ENCODE measurements at regions not wholly inside any gene's neighbourhood (a gene's known extent, or its start where the extent isn't known, plus 50 kb on each side); places are given as distances from the start of the nearest gene placed in this dataset.
"Not testable (repeated sequence)": the region's sequence is repeated elsewhere in the genome, so short reads cannot be mapped to it uniquely, and the experiment has no call there.

DNA sequence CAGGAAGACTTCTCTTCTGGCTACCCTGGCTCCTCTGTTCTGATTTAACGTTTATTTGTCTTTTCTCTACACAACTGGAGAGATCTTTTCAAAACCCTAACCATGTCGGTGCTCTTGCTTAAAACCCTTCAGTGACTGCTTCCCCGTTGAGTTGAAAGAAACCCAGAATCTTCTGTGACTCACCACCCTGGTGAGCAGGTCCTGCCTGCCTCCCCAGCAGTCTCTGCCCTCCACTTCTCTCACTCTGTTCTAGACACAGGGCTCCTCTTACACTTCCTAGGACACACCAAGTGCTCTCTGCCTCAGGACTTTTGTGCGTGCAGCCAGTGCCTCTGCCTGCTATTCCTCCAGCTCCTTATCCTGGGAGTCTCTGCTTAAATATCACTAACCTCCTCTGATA is 131.4 kb downstream of the IER5 start:
- Histone ChIP-seq H3K36me3 (ENCODE audit: control insufficient read depth in 2 of 2, insufficient read depth in 2 of 2, low read length in 2 of 2) (no peaks in the 10 kb centered on the region), H3K9me3 (ENCODE audit: control insufficient read depth in 2 of 2, low read length in 2 of 2) (no peaks in the 10 kb centered on the region), H3K27me3 (ENCODE audit: control insufficient read depth in 2 of 2, insufficient read depth in 2 of 2, low read length in 2 of 2) (peaks cover 0 to 2% of the 10 kb centered on the region in 2 donors), H3K9ac (ENCODE audit: low read depth in 1 of 2, low read length in 2 of 2) (no peak overlapping the region), H3K4me3 (ENCODE audit: low read length in 2 of 2) (no peak overlapping the region), H3K27ac (ENCODE audit: low read depth in 2 of 2, low read length in 2 of 2) (no peak overlapping the region), H3K4me1 (ENCODE audit: control insufficient read depth in 2 of 2, insufficient read depth in 2 of 2, low read length in 2 of 2) (no peaks in the 10 kb centered on the region)

DNA sequence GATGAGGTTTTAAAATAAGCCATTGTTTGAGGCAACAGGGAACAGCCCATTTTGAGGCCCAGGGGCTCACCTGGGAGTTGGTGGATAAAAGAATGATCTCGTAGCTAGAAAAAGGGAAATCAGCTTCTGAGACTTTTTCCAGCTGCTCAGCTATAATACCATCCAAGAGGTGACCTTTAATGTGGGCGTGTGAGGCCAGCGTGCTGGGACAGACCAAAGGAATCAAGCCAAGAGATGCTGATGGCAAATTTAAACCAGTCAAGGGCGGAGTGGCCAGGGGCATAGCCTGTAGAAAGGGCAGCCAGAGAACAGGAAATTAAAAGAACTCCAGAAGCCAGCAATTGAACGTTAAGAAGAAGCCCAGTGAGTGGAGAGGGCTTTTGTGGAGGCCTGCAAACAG is 132.6 kb downstream of the IER5 start:
- H3K4me1 ChIP-seq (ENCODE audit: control insufficient read depth in 2 of 2, insufficient read depth in 2 of 2, low read length in 2 of 2) = no peaks in the 10 kb centered on the region
- no peak overlapping the region for H3K27ac ChIP-seq (ENCODE audit: low read depth in 2 of 2, low read length in 2 of 2)
- H3K27me3 ChIP-seq (ENCODE audit: control insufficient read depth in 2 of 2, insufficient read depth in 2 of 2, low read length in 2 of 2) = peaks cover 0 to 2% of the 10 kb centered on the region in 2 donors
- H3K9ac ChIP-seq (ENCODE audit: low read depth in 1 of 2, low read length in 2 of 2) = no peak overlapping the region
- H3K4me3 ChIP-seq (ENCODE audit: low read length in 2 of 2) = no peak overlapping the region
- H3K9me3 ChIP-seq (ENCODE audit: control insufficient read depth in 2 of 2, low read length in 2 of 2) = no peaks in the 10 kb centered on the region
- H3K36me3 ChIP-seq (ENCODE audit: control insufficient read depth in 2 of 2, insufficient read depth in 2 of 2, low read length in 2 of 2) = no peaks in the 10 kb centered on the region

DNA sequence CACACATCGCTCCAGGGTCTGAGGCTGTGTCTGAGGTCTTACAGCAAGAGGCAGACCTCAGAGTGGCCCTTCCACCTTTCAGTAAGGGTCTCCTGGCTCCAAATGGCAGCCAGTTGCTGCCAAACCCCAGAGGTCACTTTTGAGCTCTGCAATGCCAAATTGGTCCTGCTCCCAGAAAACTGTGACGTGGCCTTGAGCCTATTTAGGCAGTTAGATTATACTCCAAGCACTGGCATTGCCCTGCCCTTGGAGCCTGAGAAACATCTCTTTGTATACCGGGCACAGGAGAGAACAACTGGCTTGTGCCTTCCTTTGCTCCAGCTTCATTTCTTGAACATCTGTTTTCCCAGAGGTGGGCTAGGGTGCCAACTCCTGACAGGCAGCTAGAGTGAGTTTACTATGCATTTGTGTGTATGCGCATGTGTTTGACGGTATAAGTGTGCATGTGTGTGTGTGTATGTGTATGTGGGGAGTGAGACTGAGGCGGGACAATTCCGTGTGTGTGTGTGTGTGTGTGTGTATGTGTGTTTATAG is 134.5 kb downstream of the IER5 start:
- Histone ChIP-seq H3K36me3 (ENCODE audit: control insufficient read depth in 2 of 2, insufficient read depth in 2 of 2, low read length in 2 of 2) (no peaks in the 10 kb centered on the region), H3K9ac (ENCODE audit: low read depth in 1 of 2, low read length in 2 of 2) (no peak overlapping the region), H3K27ac (ENCODE audit: low read depth in 2 of 2, low read length in 2 of 2) (no peak overlapping the region), H3K9me3 (ENCODE audit: control insufficient read depth in 2 of 2, low read length in 2 of 2) (no peaks in the 10 kb centered on the region), H3K4me1 (ENCODE audit: control insufficient read depth in 2 of 2, insufficient read depth in 2 of 2, low read length in 2 of 2) (no peaks in the 10 kb centered on the region), H3K27me3 (ENCODE audit: control insufficient read depth in 2 of 2, insufficient read depth in 2 of 2, low read length in 2 of 2) (peaks cover 0 to 2% of the 10 kb centered on the region in 2 donors), H3K4me3 (ENCODE audit: low read length in 2 of 2) (no peak overlapping the region)

DNA sequence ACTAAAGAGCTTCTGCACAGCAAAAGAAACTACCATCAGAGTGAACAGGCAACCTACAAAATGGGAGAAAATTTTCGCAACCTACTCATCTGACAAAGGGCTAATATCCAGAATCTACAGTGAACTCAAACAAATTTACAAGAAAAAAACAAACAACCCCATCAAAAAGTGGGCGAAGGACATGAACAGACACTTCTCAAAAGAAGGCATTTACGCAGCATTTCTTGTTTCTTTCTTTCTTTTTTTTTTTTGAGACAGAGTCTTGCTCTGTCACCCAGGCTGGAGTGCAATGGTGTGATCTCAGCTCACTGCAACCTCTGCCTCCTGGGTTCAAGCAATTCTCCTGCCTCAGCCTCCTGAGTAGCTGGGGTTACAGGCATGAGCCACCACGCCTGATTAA is 138.2 kb downstream of the IER5 start:
- H3K4me3 ChIP-seq (ENCODE audit: low read length in 2 of 2); H3K9me3 ChIP-seq (ENCODE audit: control insufficient read depth in 2 of 2, low read length in 2 of 2); H3K27ac ChIP-seq (ENCODE audit: low read depth in 2 of 2, low read length in 2 of 2); H3K36me3 ChIP-seq (ENCODE audit: control insufficient read depth in 2 of 2, insufficient read depth in 2 of 2, low read length in 2 of 2); H3K27me3 ChIP-seq (ENCODE audit: control insufficient read depth in 2 of 2, insufficient read depth in 2 of 2, low read length in 2 of 2); H3K4me1 ChIP-seq (ENCODE audit: control insufficient read depth in 2 of 2, insufficient read depth in 2 of 2, low read length in 2 of 2); H3K9ac ChIP-seq (ENCODE audit: low read depth in 1 of 2, low read length in 2 of 2): not testable (repeated sequence)

DNA sequence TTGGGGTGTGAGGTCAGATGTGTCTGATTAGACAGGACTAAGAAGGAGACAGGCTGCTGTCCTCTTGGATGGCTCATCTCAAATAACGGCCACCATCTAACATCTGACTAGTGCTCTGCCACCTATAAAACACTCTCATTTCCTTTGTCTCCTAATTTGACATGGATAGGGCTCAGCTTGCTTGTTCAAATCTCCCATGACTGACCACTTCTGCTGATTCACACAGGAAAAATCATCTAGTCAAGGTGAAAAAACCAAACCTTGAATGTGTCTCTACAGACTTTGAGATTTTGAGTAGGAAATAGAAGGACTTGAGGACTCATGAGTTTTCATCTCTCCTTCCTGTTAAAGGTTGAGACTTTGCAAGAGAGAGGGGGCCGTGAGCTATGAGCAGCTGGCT is 150.6 kb downstream of the IER5 start:
- Histone ChIP-seq H3K4me1 (ENCODE audit: control insufficient read depth in 2 of 2, insufficient read depth in 2 of 2, low read length in 2 of 2) (no peaks in the 10 kb centered on the region), H3K27me3 (ENCODE audit: control insufficient read depth in 2 of 2, insufficient read depth in 2 of 2, low read length in 2 of 2) (no peaks in the 10 kb centered on the region), H3K9ac (ENCODE audit: low read depth in 1 of 2, low read length in 2 of 2) (no peak overlapping the region), H3K27ac (ENCODE audit: low read depth in 2 of 2, low read length in 2 of 2) (no peak overlapping the region), H3K4me3 (ENCODE audit: low read length in 2 of 2) (no peak overlapping the region), H3K9me3 (ENCODE audit: control insufficient read depth in 2 of 2, low read length in 2 of 2) (no peaks in the 10 kb centered on the region), H3K36me3 (ENCODE audit: control insufficient read depth in 2 of 2, insufficient read depth in 2 of 2, low read length in 2 of 2) (no peaks in the 10 kb centered on the region)

DNA sequence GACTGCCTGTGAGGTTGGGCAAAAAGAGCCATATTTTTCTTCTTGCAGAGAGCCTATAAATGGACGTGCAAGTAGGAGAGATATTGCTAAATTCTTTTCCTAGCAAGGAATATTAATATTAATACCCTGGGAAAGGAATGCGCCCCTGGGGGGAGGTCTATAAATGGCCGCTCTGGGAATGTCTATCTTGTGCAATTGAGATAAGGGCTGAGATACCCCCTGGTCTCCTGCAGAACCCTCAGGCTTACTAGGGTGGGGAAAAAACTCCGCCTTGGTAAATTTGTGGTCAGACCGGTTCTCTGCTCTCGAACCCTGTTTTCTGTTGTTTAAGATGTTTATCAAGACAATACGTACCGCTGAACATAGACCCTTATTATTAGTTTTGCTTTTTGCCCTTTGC is 157.8 kb downstream of the IER5 start:
- H3K36me3 ChIP-seq (ENCODE audit: control insufficient read depth in 2 of 2, insufficient read depth in 2 of 2, low read length in 2 of 2); H3K9me3 ChIP-seq (ENCODE audit: control insufficient read depth in 2 of 2, low read length in 2 of 2); H3K4me1 ChIP-seq (ENCODE audit: control insufficient read depth in 2 of 2, insufficient read depth in 2 of 2, low read length in 2 of 2); H3K27ac ChIP-seq (ENCODE audit: low read depth in 2 of 2, low read length in 2 of 2); H3K27me3 ChIP-seq (ENCODE audit: control insufficient read depth in 2 of 2, insufficient read depth in 2 of 2, low read length in 2 of 2); H3K9ac ChIP-seq (ENCODE audit: low read depth in 1 of 2, low read length in 2 of 2); H3K4me3 ChIP-seq (ENCODE audit: low read length in 2 of 2): not testable (repeated sequence)

DNA sequence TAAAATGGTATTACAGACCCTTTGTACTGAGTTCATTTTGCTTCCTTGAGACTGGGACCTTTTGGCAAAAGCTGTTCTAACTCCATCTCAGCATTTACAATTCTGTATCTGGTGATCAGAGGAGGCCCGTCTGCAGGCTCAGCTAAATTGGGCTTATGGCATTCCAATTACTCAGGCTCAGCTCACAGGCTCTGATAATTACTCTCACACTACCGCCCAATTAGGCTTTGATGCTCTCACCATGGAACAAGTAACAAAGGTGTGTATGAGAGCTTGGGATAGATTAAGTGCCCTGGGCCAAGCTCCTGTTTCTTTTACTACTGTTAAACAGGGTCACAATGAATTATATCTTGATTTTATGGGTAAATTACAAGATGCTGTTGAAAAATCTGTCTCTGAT is 159.9 kb downstream of the IER5 start:
- not testable (repeated sequence) for H3K36me3 ChIP-seq (ENCODE audit: control insufficient read depth in 2 of 2, insufficient read depth in 2 of 2, low read length in 2 of 2); H3K27me3 ChIP-seq (ENCODE audit: control insufficient read depth in 2 of 2, insufficient read depth in 2 of 2, low read length in 2 of 2); H3K27ac ChIP-seq (ENCODE audit: low read depth in 2 of 2, low read length in 2 of 2); H3K9me3 ChIP-seq (ENCODE audit: control insufficient read depth in 2 of 2, low read length in 2 of 2); H3K4me3 ChIP-seq (ENCODE audit: low read length in 2 of 2); H3K9ac ChIP-seq (ENCODE audit: low read depth in 1 of 2, low read length in 2 of 2); H3K4me1 ChIP-seq (ENCODE audit: control insufficient read depth in 2 of 2, insufficient read depth in 2 of 2, low read length in 2 of 2)

DNA sequence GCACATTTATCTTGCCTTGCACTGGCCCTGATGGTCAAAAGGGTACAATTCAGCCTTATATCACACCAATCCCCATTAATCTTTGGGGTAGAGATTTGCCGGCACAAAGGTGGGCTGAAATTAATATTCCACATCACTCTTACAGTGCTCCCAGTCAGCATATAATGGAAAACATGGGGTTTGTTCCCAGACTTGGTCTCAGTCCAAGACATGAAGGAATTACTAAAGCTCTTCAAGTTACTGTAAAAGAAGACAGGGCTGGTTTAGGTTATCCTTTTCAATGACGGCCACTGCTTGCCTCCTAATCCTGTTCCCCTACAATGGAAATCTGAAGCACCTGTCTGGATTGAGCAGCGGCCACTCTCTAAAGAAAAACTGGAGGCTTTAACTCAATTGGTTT is 160.7 kb downstream of the IER5 start:
- no peaks in the 10 kb centered on the region for H3K36me3 ChIP-seq (ENCODE audit: control insufficient read depth in 2 of 2, insufficient read depth in 2 of 2, low read length in 2 of 2)
- H3K9ac ChIP-seq (ENCODE audit: low read depth in 1 of 2, low read length in 2 of 2) = no peak overlapping the region
- no peak overlapping the region for H3K4me3 ChIP-seq (ENCODE audit: low read length in 2 of 2)
- no peaks in the 10 kb centered on the region for H3K4me1 ChIP-seq (ENCODE audit: control insufficient read depth in 2 of 2, insufficient read depth in 2 of 2, low read length in 2 of 2)
- no peaks in the 10 kb centered on the region for H3K27me3 ChIP-seq (ENCODE audit: control insufficient read depth in 2 of 2, insufficient read depth in 2 of 2, low read length in 2 of 2)
- no peak overlapping the region for H3K27ac ChIP-seq (ENCODE audit: low read depth in 2 of 2, low read length in 2 of 2)
- H3K9me3 ChIP-seq (ENCODE audit: control insufficient read depth in 2 of 2, low read length in 2 of 2) = peaks cover 0 to 2% of the 10 kb centered on the region in 2 donors

DNA sequence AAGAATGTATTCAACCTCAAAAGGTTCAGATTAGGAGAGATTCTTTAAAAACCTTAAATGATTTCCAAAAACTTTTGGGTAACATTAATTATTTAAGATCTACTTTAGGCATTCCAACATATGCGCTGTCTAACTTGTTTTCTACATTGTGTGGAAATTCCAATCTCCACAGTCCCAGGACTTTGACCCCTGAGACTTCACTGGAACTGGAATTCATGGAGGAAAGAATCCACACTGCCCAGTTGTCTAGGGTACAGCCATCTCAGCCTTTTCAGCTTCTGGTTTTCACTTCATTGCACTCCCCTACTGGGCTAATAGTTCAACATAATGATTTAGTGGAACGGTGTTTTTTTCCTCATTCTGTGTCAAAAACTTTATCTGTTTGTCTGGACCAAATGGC is 161.5 kb downstream of the IER5 start:
- Histone ChIP-seq H3K9me3 (ENCODE audit: control insufficient read depth in 2 of 2, low read length in 2 of 2) (peaks cover 0 to 2% of the 10 kb centered on the region in 2 donors), H3K4me1 (ENCODE audit: control insufficient read depth in 2 of 2, insufficient read depth in 2 of 2, low read length in 2 of 2) (no peaks in the 10 kb centered on the region), H3K27me3 (ENCODE audit: control insufficient read depth in 2 of 2, insufficient read depth in 2 of 2, low read length in 2 of 2) (no peaks in the 10 kb centered on the region), H3K27ac (ENCODE audit: low read depth in 2 of 2, low read length in 2 of 2) (no peak overlapping the region), H3K9ac (ENCODE audit: low read depth in 1 of 2, low read length in 2 of 2) (no peak overlapping the region), H3K4me3 (ENCODE audit: low read length in 2 of 2) (no peak overlapping the region), H3K36me3 (ENCODE audit: control insufficient read depth in 2 of 2, insufficient read depth in 2 of 2, low read length in 2 of 2) (no peaks in the 10 kb centered on the region)

DNA sequence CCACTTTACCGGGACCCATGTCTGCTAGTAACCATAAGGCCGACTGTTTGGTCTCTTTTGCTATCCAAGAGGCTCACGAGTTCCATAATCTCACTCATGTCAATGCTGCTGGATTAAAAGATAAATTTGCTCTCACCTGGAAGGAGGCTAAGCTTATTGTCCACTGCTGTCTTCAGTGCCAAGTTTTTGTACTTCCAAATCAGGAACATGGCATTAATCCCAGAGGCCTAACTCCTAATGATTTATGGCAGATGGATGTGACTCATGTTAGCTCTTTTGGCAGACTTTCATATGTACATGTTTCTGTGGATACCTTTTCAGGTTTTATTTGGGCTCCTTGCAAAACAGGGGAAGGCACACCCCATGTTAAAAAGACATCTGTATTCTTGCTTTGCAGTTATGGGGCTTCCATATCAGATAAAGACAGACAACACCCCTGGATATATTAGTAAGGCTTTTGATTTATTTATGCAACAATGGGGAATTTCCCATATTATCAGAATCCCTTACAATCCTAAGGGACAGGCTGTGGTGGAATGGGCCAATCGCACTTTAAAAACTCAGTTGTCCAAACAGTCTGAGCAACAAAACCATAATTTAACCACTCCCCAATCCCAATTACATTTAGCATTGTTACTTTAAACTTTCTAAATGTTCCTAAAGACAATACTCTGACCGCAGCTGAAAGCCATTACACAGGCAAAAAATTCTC is 162.7 kb downstream of the IER5 start:
- no peaks in the 10 kb centered on the region for H3K4me1 ChIP-seq (ENCODE audit: control insufficient read depth in 2 of 2, insufficient read depth in 2 of 2, low read length in 2 of 2)
- H3K36me3 ChIP-seq (ENCODE audit: control insufficient read depth in 2 of 2, insufficient read depth in 2 of 2, low read length in 2 of 2) = no peaks in the 10 kb centered on the region
- no peaks in the 10 kb centered on the region for H3K27me3 ChIP-seq (ENCODE audit: control insufficient read depth in 2 of 2, insufficient read depth in 2 of 2, low read length in 2 of 2)
- H3K9ac ChIP-seq (ENCODE audit: low read depth in 1 of 2, low read length in 2 of 2) = no peak overlapping the region
- no peak overlapping the region for H3K4me3 ChIP-seq (ENCODE audit: low read length in 2 of 2)
- H3K27ac ChIP-seq (ENCODE audit: low read depth in 2 of 2, low read length in 2 of 2) = no peak overlapping the region
- H3K9me3 ChIP-seq (ENCODE audit: control insufficient read depth in 2 of 2, low read length in 2 of 2) = no peaks in the 10 kb centered on the region

DNA sequence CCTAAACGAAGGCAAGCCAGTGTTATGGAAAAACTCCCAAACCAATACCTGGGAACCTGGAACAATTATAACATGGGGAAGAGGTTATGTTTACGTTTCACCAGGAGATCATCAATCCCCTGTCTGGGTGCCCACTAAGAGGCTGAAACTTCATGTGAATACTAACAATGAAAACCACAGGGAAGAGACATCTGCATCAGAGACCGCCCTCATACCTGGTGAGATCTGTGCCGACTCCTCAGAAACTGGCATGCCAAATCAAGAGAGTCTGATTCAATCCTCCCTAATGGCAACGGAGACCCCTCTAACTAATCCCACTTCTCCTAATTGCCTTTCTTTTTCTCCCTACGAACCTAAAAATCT is 163.2 kb downstream of the IER5 start:
- no peak overlapping the region for H3K9ac ChIP-seq (ENCODE audit: low read depth in 1 of 2, low read length in 2 of 2)
- no peaks in the 10 kb centered on the region for H3K27me3 ChIP-seq (ENCODE audit: control insufficient read depth in 2 of 2, insufficient read depth in 2 of 2, low read length in 2 of 2)
- H3K9me3 ChIP-seq (ENCODE audit: control insufficient read depth in 2 of 2, low read length in 2 of 2) = no peaks in the 10 kb centered on the region
- no peak overlapping the region for H3K4me3 ChIP-seq (ENCODE audit: low read length in 2 of 2)
- H3K36me3 ChIP-seq (ENCODE audit: control insufficient read depth in 2 of 2, insufficient read depth in 2 of 2, low read length in 2 of 2) = no peaks in the 10 kb centered on the region
- no peak overlapping the region for H3K27ac ChIP-seq (ENCODE audit: low read depth in 2 of 2, low read length in 2 of 2)
- H3K4me1 ChIP-seq (ENCODE audit: control insufficient read depth in 2 of 2, insufficient read depth in 2 of 2, low read length in 2 of 2) = no peaks in the 10 kb centered on the region
